DND-41 (cell line): ENCODE measurements at regions not wholly inside any gene's neighbourhood (a gene's known extent, or its start where the extent isn't known, plus 50 kb on each side); places are given as distances from the start of the nearest gene placed in this dataset.

Experiments
- ATAC-seq: fragments of 200-7000 bp; cut with Tn5 transposase; 3 replicates; pipeline ENCODE4 v1.9.1; 2021; ENCODE audit warnings: low read depth; ENCODE audit not compliant: insufficient read depth
- DNase-seq: peaks from one replicate; pipeline ENCODE4 v3.0.0-alpha.2; 2020
- H2AFZ ChIP-seq: 2 replicates; pipeline ENCODE4 v1.6.0; 2012; ENCODE audit warnings: low read depth, low read length
- H3K27ac ChIP-seq: 2 replicates; pipeline ENCODE4 v1.5.1; 2012; ENCODE audit warnings: low read length, inconsistent platforms
- H3K27me3 ChIP-seq: fragments of 200-600 bp; sonication (generic); 2 replicates; pipeline ENCODE4 v1.6.0; 2012; ENCODE audit warnings: low read length, mild to moderate bottlenecking, inconsistent platforms; ENCODE audit not compliant: insufficient read depth, poor library complexity
- H3K36me3 ChIP-seq: 2 replicates; pipeline ENCODE4 v1.5.1; 2012; ENCODE audit warnings: low read length, inconsistent platforms; ENCODE audit not compliant: insufficient read depth
- H3K4me1 ChIP-seq: 2 replicates; pipeline ENCODE4 v1.5.1; 2012; ENCODE audit warnings: mild to moderate bottlenecking, low read length; ENCODE audit not compliant: insufficient read depth
- H3K4me2 ChIP-seq: 2 replicates; pipeline ENCODE4 v1.6.0; 2012; ENCODE audit warnings: mild to moderate bottlenecking, moderate library complexity, low read length, inconsistent platforms; ENCODE audit not compliant: insufficient read depth
- H3K4me3 ChIP-seq, 2 experiments: fragments of 200-600 bp in 1 of 2; shearing (Covaris generic) in 1 of 2; 2 replicates each; pipeline ENCODE4 v1.5.1; 2012 to 2016; ENCODE audit warnings: inconsistent platforms in 2 of 2, low read length in 2 of 2, mild to moderate bottlenecking in 2 of 2, low read depth in 1 of 2, moderate library complexity in 1 of 2
- H3K79me2 ChIP-seq: 2 replicates; pipeline ENCODE4 v1.6.0; 2012; ENCODE audit warnings: low read length, inconsistent platforms; ENCODE audit not compliant: insufficient read depth
- H3K9ac ChIP-seq: 2 replicates; pipeline ENCODE4 v1.6.0; 2012; ENCODE audit warnings: low read depth, mild to moderate bottlenecking, inconsistent platforms, low read length, moderate library complexity
- H3K9me3 ChIP-seq: 2 replicates; pipeline ENCODE4 v1.5.1; 2012; ENCODE audit warnings: low read length, moderate library complexity, mild to moderate bottlenecking, inconsistent platforms; ENCODE audit not compliant: insufficient read depth, severe bottlenecking
- H4K20me1 ChIP-seq: 2 replicates; pipeline ENCODE4 v1.6.0; 2012; ENCODE audit warnings: low read length; ENCODE audit not compliant: insufficient read depth
- EZH2 ChIP-seq: IDR thresholded peaks from 3 replicates; pipeline ENCODE4 v1.6.1; 2012; ENCODE audit warnings: borderline replicate concordance, low read depth, mild to moderate bottlenecking, moderate library complexity, low read length, inconsistent platforms; ENCODE audit not compliant: severe bottlenecking
- TF ChIP-seq, protein P1 (sequence below): IDR thresholded peaks from 2 replicates; pipeline ENCODE4 v1.5.1; 2012; ENCODE audit warnings: borderline replicate concordance, low read length, moderate library complexity, mild to moderate bottlenecking; ENCODE audit not compliant: poor library complexity, severe bottlenecking; ENCODE audit errors: extremely low read depth

- ATAC-seq: 0 out of 3 replicates have a peak, but pooled peaks have one; percentile 33
- no peak for DNase-seq
- no peak for TF ChIP-seq EZH2
- TF ChIP-seq, protein P1, sequence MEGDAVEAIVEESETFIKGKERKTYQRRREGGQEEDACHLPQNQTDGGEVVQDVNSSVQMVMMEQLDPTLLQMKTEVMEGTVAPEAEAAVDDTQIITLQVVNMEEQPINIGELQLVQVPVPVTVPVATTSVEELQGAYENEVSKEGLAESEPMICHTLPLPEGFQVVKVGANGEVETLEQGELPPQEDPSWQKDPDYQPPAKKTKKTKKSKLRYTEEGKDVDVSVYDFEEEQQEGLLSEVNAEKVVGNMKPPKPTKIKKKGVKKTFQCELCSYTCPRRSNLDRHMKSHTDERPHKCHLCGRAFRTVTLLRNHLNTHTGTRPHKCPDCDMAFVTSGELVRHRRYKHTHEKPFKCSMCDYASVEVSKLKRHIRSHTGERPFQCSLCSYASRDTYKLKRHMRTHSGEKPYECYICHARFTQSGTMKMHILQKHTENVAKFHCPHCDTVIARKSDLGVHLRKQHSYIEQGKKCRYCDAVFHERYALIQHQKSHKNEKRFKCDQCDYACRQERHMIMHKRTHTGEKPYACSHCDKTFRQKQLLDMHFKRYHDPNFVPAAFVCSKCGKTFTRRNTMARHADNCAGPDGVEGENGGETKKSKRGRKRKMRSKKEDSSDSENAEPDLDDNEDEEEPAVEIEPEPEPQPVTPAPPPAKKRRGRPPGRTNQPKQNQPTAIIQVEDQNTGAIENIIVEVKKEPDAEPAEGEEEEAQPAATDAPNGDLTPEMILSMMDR: peak; percentile 75
These were observed 110.9 kb upstream of the ANK2 start for GRCh38 chr4:112938461-112939058.

DNA sequence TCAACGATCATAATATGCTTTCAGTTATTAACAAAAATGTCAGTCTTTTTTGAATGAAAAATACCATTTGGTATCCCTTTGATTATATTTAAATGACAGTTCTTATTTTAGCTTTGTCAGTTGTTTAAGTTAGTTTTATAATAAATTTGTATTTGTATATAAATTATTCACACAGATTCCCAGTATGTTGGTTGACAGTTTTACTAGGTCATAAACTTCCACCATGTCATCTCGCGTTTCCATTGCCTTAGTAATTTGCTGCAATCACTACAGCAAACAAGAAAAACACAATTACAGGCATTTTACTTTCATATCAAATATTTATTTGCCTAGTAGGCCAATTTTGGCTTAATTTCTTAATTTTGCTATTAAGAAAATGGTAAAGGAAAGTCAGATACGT, 109.6 kb upstream of the ANK2 start:
- no peaks in the 10 kb centered on the region for H3K36me3 ChIP-seq
- H3K4me3 ChIP-seq: no peak overlapping the region
- TF ChIP-seq, protein P1: no peak
- no peak for TF ChIP-seq EZH2
- no peaks in the 10 kb centered on the region for H3K79me2 ChIP-seq
- no peak overlapping the region for H3K9ac ChIP-seq
- no peak overlapping the region for H2AFZ ChIP-seq
- H3K27ac ChIP-seq: no peak overlapping the region
- ATAC-seq: no peak
- no peaks in the 10 kb centered on the region for H3K9me3 ChIP-seq
- no peaks in the 10 kb centered on the region for H4K20me1 ChIP-seq
- H3K27me3 ChIP-seq: no peaks in the 10 kb centered on the region
- no peak for DNase-seq
- H3K4me2 ChIP-seq: no peak overlapping the region
- no peaks in the 10 kb centered on the region for H3K4me1 ChIP-seq

More at GRCh38 chr4:112938461-112939058, 110.9 kb upstream of the ANK2 start:
- Histone ChIP-seq H3K4me1 (no peaks in the 10 kb centered on the region), H4K20me1 (no peaks in the 10 kb centered on the region), H3K4me3 (no peak overlapping the region), H3K9ac (no peak overlapping the region), H3K79me2 (no peaks in the 10 kb centered on the region), H3K27me3 (no peaks in the 10 kb centered on the region), H3K27ac (no peak overlapping the region), H2AFZ (no peak overlapping the region), H3K4me2 (no peak overlapping the region), H3K9me3 (no peaks in the 10 kb centered on the region), H3K36me3 (no peaks in the 10 kb centered on the region)

DNA sequence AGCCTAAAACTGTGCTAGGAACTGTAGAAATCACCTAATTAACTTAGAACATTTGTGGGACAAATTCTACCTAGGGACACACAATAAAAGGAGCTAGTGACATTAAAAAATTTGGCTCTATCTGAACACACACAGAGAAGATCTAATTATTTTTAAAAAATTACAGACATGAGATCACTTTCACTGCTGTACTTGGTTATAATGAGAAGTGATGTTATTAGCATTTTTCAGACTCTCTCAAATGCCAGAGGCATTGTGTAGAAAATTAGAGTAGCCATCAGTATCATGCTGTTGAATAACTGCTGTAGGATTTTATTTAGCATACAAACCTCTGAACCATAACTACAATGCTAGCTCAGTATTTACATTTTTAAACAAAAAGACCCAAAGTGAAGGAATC, 109.1 kb upstream of the ANK2 start:
- DNase-seq (no peak), ATAC-seq (no peak)
- Histone ChIP-seq H2AFZ (no peak overlapping the region), H3K36me3 (no peaks in the 10 kb centered on the region), H3K4me2 (no peak overlapping the region), H3K27ac (no peak overlapping the region), H3K9me3 (no peaks in the 10 kb centered on the region), H4K20me1 (no peaks in the 10 kb centered on the region), H3K79me2 (no peaks in the 10 kb centered on the region), H3K4me1 (no peaks in the 10 kb centered on the region), H3K4me3 (no peak overlapping the region), H3K9ac (no peak overlapping the region), H3K27me3 (peaks cover 1% of the 10 kb centered on the region)
- TF ChIP-seq EZH2: no peak
- TF ChIP-seq, protein P1: no peak
